ENCODE measurements at regions not wholly inside any gene's neighbourhood (a gene's known extent, or its start where the extent isn't known, plus 50 kb on each side); places are given as distances from the start of the nearest gene placed in this dataset.

DNA sequence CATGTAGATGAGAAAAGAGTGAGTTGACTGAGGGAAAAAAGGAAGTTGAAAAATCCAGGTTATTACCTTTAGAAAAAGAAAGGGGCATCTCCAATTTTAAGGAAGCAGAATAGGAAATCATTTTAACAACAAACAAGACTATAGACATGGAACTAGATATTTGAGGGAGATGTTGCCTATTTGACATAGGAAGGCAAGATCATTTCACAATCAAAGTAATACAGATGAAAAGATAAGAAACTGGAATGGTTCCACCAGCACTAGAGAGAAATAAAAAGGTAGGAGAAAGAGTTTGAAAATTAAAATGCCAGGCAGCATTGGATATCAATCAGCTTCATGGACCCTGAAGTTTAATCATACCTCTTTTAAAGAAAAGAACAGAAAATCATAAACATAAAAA lies 881.0 kb upstream of the MGAT4C start:
- TF ChIP-seq, protein P1, sequence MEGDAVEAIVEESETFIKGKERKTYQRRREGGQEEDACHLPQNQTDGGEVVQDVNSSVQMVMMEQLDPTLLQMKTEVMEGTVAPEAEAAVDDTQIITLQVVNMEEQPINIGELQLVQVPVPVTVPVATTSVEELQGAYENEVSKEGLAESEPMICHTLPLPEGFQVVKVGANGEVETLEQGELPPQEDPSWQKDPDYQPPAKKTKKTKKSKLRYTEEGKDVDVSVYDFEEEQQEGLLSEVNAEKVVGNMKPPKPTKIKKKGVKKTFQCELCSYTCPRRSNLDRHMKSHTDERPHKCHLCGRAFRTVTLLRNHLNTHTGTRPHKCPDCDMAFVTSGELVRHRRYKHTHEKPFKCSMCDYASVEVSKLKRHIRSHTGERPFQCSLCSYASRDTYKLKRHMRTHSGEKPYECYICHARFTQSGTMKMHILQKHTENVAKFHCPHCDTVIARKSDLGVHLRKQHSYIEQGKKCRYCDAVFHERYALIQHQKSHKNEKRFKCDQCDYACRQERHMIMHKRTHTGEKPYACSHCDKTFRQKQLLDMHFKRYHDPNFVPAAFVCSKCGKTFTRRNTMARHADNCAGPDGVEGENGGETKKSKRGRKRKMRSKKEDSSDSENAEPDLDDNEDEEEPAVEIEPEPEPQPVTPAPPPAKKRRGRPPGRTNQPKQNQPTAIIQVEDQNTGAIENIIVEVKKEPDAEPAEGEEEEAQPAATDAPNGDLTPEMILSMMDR (IDR thresholded peaks at IDR 0.05; ENCODE audit: low read length): no peak
- no peak for TF ChIP-seq EZH2 (IDR thresholded peaks at IDR 0.05; ENCODE audit: borderline replicate concordance, low read length)

Data from OCI-LY1 (cell line).